ENCODE measurements at regions not wholly inside any gene's neighbourhood (a gene's known extent, or its start where the extent isn't known, plus 50 kb on each side); places are given as distances from the start of the nearest gene placed in this dataset.

GRCh38 chr12:103207936-103208335 is 250.5 kb downstream of the ASCL1 start:
- H3K27ac ChIP-seq = no peak overlapping the region
- FAIRE-seq = no peak
- POLR2A ChIA-PET = no interaction called here

GRCh38 chr12:103241184-103241583 is 254.6 kb downstream of the C12orf42 start:
- Histone ChIP-seq H3K4me1 (no peaks in the 10 kb centered on the region), H3K9me3 (no peaks in the 10 kb centered on the region), H3K4me2 (no peak overlapping the region), H3K27ac (no peak overlapping the region), H3K4me3 (no peak overlapping the region)
- TF ChIP-seq ESRRA (IDR thresholded peaks at IDR 0.05; ENCODE audit: borderline replicate concordance, low read length) (no peak), CBX2 (IDR thresholded peaks at IDR 0.05; ENCODE audit: borderline replicate concordance, low read depth) (no peak), ZFP36 (IDR thresholded peaks at IDR 0.05; ENCODE audit: borderline replicate concordance, partially characterized antibody) (no peak), CEBPB (IDR thresholded peaks at IDR 0.05) (no peak), POLR2A (IDR thresholded peaks at IDR 0.05; ENCODE audit: low read length) (no peak)
- CTCF ChIA-PET = interaction anchor here (0.8 kb wide), 1 partner anchor 35 kb away, joined by 3 read pairs; no protein-coding TSS in a partner anchor
- POLR2A ChIA-PET = interaction anchor here (0.6 kb wide), 1 partner anchor 30 kb away, joined by 3 read pairs; no protein-coding TSS in a partner anchor
- WGBS (ENCODE audit: missing lambda C conversion rate) = 0% methylated on average over 2 of the region's 2 CpGs
- no peak for FAIRE-seq
- ATAC-seq = no peak
- no peak for DNase-seq (ENCODE audit: low read depth in 1 of 2, low spot score in 1 of 2)

More at GRCh38 chr12:103207936-103208335, 250.5 kb downstream of the ASCL1 start:
- H3K4me3 ChIP-seq = no peak overlapping the region
- WGBS (ENCODE audit: missing lambda C conversion rate) = 24% methylated on average over 6 of the region's 6 CpGs
- TF ChIP-seq RCOR1 (IDR thresholded peaks at IDR 0.05; ENCODE audit: low read depth, low read length) (no peak), CEBPB (IDR thresholded peaks at IDR 0.05) (no peak), POLR2AphosphoS2 (conservative IDR thresholded peaks at IDR 0.05; ENCODE audit: low read length) (no peak), FOSB (CRISPR knock-in tag; IDR thresholded peaks at IDR 0.05) (no peak), TFCP2L1 (CRISPR knock-in tag; IDR thresholded peaks at IDR 0.05) (no peak), NPAS2 (CRISPR knock-in tag; IDR thresholded peaks at IDR 0.05; ENCODE audit: borderline replicate concordance) (no peak), TP53 (CRISPR knock-in tag; IDR thresholded peaks at IDR 0.05) (no peak), NR3C1 (IDR thresholded peaks at IDR 0.05) (no peak), RAD21 (conservative IDR thresholded peaks at IDR 0.05 in 1 of 2, IDR thresholded peaks at IDR 0.05 in 1 of 2) (no peak), JUNB (IDR thresholded peaks at IDR 0.05) (no peak), KDM5A (IDR thresholded peaks at IDR 0.05) (no peak), MYC (IDR thresholded peaks at IDR 0.05; ENCODE audit: borderline replicate concordance, low read length) (no peak), SREBF2 (IDR thresholded peaks at IDR 0.05) (no peak), ZNF302 (CRISPR knock-in tag; IDR thresholded peaks at IDR 0.05) (no peak), EHF (CRISPR knock-in tag; IDR thresholded peaks at IDR 0.05) (no peak), NFE2L2 (conservative IDR thresholded peaks at IDR 0.05; ENCODE audit: low read length) (no peak), USF2 (IDR thresholded peaks at IDR 0.05) (no peak), RFX5 (IDR thresholded peaks at IDR 0.05) (no peak), ELK1 (IDR thresholded peaks at IDR 0.05; ENCODE audit: low read depth, low read length) (no peak), HDAC2 (IDR thresholded peaks at IDR 0.05) (no peak)
- CTCF ChIA-PET = interaction anchor here (1.7 kb wide), 1 partner anchor 10 kb away, joined by 5 read pairs; no protein-coding TSS in a partner anchor
- H3K9me3 ChIP-seq = no peaks in the 10 kb centered on the region
- H3K4me1 ChIP-seq = no peaks in the 10 kb centered on the region
- DNase-seq (ENCODE audit: low read depth in 1 of 2, low spot score in 1 of 2) (no peak), ATAC-seq (no peak)
- no peak overlapping the region for H3K4me2 ChIP-seq

GRCh38 chr12:103244596-103244995 is 251.2 kb downstream of the C12orf42 start:
- no peak for DNase-seq (ENCODE audit: low read depth in 1 of 2, low spot score in 1 of 2)
- TF ChIP-seq JUN (IDR thresholded peaks at IDR 0.05) (no peak), TP53 (CRISPR knock-in tag; IDR thresholded peaks at IDR 0.05) (no peak), EHMT2 (IDR thresholded peaks at IDR 0.05; ENCODE audit: low read depth) (no peak), RCOR1 (IDR thresholded peaks at IDR 0.05; ENCODE audit: low read depth, low read length) (no peak), SREBF2 (IDR thresholded peaks at IDR 0.05) (no peak), NR3C1 (IDR thresholded peaks at IDR 0.05) (no peak), FOXS1 (CRISPR knock-in tag; IDR thresholded peaks at IDR 0.05) (no peak), TFCP2L1 (CRISPR knock-in tag; IDR thresholded peaks at IDR 0.05) (no peak), RAD21 (conservative IDR thresholded peaks at IDR 0.05 in 1 of 2, IDR thresholded peaks at IDR 0.05 in 1 of 2) (no peak), ZFP36 (IDR thresholded peaks at IDR 0.05; ENCODE audit: borderline replicate concordance, partially characterized antibody) (no peak), KDM5A (IDR thresholded peaks at IDR 0.05) (no peak), EP300 (IDR thresholded peaks at IDR 0.05) (no peak), ELK1 (IDR thresholded peaks at IDR 0.05; ENCODE audit: low read depth, low read length) (no peak), HOXB5 (CRISPR knock-in tag; IDR thresholded peaks at IDR 0.05) (no peak), ZSCAN20 (CRISPR knock-in tag; IDR thresholded peaks at IDR 0.05) (no peak)
- ChIA-PET POLR2A (no interaction called here), CTCF (interaction anchor here (0.6 kb wide), 1 partner anchor 186 kb away, joined by 3 read pairs; no protein-coding TSS in a partner anchor)
- H3K4me1 ChIP-seq = no peaks in the 10 kb centered on the region
- no peak overlapping the region for H3K27ac ChIP-seq
- FAIRE-seq = no peak
- ATAC-seq = no peak
- H3K9me3 ChIP-seq = no peaks in the 10 kb centered on the region
- no peak overlapping the region for H3K4me3 ChIP-seq
- H3K4me2 ChIP-seq = no peak overlapping the region
